ENCODE measurements at regions not wholly inside any gene's neighbourhood (a gene's known extent, or its start where the extent isn't known, plus 50 kb on each side); places are given as distances from the start of the nearest gene placed in this dataset.
"Not testable (repeated sequence)": the region's sequence is repeated elsewhere in the genome, so short reads cannot be mapped to it uniquely, and the experiment has no call there.

- H3K27ac Mint-ChIP-seq: no peak overlapping the region
- H3K9me3 Mint-ChIP-seq (ENCODE audit: low read depth): no peaks in the 10 kb centered on the region
- no peak overlapping the region for H3K4me3 Mint-ChIP-seq (ENCODE audit: low read depth)
- H3K36me3 Mint-ChIP-seq (ENCODE audit: insufficient read depth): no peaks in the 10 kb centered on the region
- TF ChIP-seq CTCF (IDR thresholded peaks at IDR 0.05; ENCODE audit: unreplicated experiment): peak; percentile 23
- DNase-seq (ENCODE audit: low spot score, unreplicated experiment): no peak
- H3K4me1 Mint-ChIP-seq (ENCODE audit: low read depth): no peaks in the 10 kb centered on the region
- H3K27me3 Mint-ChIP-seq: peaks cover 5% of the 10 kb centered on the region
Measured at GRCh38 chr10:118827466-118828155, 72.8 kb upstream of the CACUL1 start.

- Mint-ChIP-seq H3K36me3 (ENCODE audit: insufficient read depth) (no peaks in the 10 kb centered on the region), H3K4me1 (ENCODE audit: low read depth) (no peaks in the 10 kb centered on the region), H3K4me3 (ENCODE audit: low read depth) (no peak overlapping the region), H3K27ac (no peak overlapping the region), H3K9me3 (ENCODE audit: low read depth) (no peaks in the 10 kb centered on the region), H3K27me3 (peaks cover 5% of the 10 kb centered on the region)
- no peak for TF ChIP-seq CTCF (IDR thresholded peaks at IDR 0.05; ENCODE audit: unreplicated experiment)
- no peak for DNase-seq (ENCODE audit: low spot score, unreplicated experiment)
Measured at GRCh38 chr10:118832241-118832651, 77.5 kb upstream of the CACUL1 start.

- H3K27ac Mint-ChIP-seq; H3K27me3 Mint-ChIP-seq; DNase-seq (ENCODE audit: low spot score, unreplicated experiment); H3K4me3 Mint-ChIP-seq (ENCODE audit: low read depth); H3K9me3 Mint-ChIP-seq (ENCODE audit: low read depth); H3K4me1 Mint-ChIP-seq (ENCODE audit: low read depth); H3K36me3 Mint-ChIP-seq (ENCODE audit: insufficient read depth): not testable (repeated sequence)
Measured at GRCh38 chr10:118834370-118834769, 79.6 kb upstream of the CACUL1 start.

GRCh38 chr10:118835682-118836326, 81.0 kb upstream of the CACUL1 start:
- H3K4me1 Mint-ChIP-seq (ENCODE audit: low read depth): no peaks in the 10 kb centered on the region
- no peak for TF ChIP-seq CTCF (IDR thresholded peaks at IDR 0.05; ENCODE audit: unreplicated experiment)
- no peak for DNase-seq (ENCODE audit: low spot score, unreplicated experiment)
- H3K9me3 Mint-ChIP-seq (ENCODE audit: low read depth): no peaks in the 10 kb centered on the region
- peak overlapping the region; percentile 6 for H3K27ac Mint-ChIP-seq
- H3K4me3 Mint-ChIP-seq (ENCODE audit: low read depth): no peak overlapping the region
- no peaks in the 10 kb centered on the region for H3K36me3 Mint-ChIP-seq (ENCODE audit: insufficient read depth)
- H3K27me3 Mint-ChIP-seq: peaks cover 2% of the 10 kb centered on the region

GRCh38 chr10:118838364-118838763, 83.6 kb upstream of the CACUL1 start:
- no peaks in the 10 kb centered on the region for H3K27me3 Mint-ChIP-seq
- H3K4me3 Mint-ChIP-seq (ENCODE audit: low read depth): no peak overlapping the region
- no peaks in the 10 kb centered on the region for H3K4me1 Mint-ChIP-seq (ENCODE audit: low read depth)
- H3K36me3 Mint-ChIP-seq (ENCODE audit: insufficient read depth): no peaks in the 10 kb centered on the region
- no peaks in the 10 kb centered on the region for H3K9me3 Mint-ChIP-seq (ENCODE audit: low read depth)
- DNase-seq (ENCODE audit: low spot score, unreplicated experiment): no peak
- H3K27ac Mint-ChIP-seq: no peak overlapping the region
- TF ChIP-seq CTCF (IDR thresholded peaks at IDR 0.05; ENCODE audit: unreplicated experiment): no peak

GRCh38 chr10:118839348-118839747, 84.6 kb upstream of the CACUL1 start:
- H3K4me1 Mint-ChIP-seq (ENCODE audit: low read depth): no peaks in the 10 kb centered on the region
- H3K4me3 Mint-ChIP-seq (ENCODE audit: low read depth): no peak overlapping the region
- no peaks in the 10 kb centered on the region for H3K9me3 Mint-ChIP-seq (ENCODE audit: low read depth)

More at GRCh38 chr10:118839348-118839747, 84.6 kb upstream of the CACUL1 start:
- no peaks in the 10 kb centered on the region for H3K27me3 Mint-ChIP-seq
- DNase-seq (ENCODE audit: low spot score, unreplicated experiment): no peak
- no peak overlapping the region for H3K27ac Mint-ChIP-seq
- no peak for TF ChIP-seq CTCF (IDR thresholded peaks at IDR 0.05; ENCODE audit: unreplicated experiment)
- H3K36me3 Mint-ChIP-seq (ENCODE audit: insufficient read depth): no peaks in the 10 kb centered on the region

Data from progenitor cell of endocrine pancreas (in vitro differentiated cells).